ENCODE measurements at regions not wholly inside any gene's neighbourhood (a gene's known extent, or its start where the extent isn't known, plus 50 kb on each side); places are given as distances from the start of the nearest gene placed in this dataset.

DNA sequence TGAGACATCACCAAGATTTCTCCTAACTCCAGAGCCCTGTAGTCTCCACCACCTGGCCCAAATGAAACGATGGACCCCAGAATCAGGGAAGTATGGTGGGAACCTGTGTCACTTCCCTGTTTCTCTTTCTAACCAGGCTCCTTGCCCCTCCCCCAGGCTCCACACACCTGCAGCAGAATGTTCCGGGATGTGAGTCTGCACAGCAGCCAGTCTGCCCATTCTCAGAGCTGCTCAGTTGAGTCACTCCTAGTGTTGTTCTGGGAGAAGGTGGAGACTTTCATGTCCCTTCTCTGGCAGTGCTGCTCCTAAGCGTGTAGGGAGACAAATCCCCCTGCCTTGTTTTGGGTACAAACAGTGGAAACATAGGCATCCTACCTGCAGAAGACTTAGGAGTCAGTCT is 76.0 kb upstream of the XPA start:
- TF ChIP-seq, protein P1, sequence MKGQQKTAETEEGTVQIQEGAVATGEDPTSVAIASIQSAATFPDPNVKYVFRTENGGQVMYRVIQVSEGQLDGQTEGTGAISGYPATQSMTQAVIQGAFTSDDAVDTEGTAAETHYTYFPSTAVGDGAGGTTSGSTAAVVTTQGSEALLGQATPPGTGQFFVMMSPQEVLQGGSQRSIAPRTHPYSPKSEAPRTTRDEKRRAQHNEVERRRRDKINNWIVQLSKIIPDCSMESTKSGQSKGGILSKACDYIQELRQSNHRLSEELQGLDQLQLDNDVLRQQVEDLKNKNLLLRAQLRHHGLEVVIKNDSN (IDR thresholded peaks at IDR 0.05), result no peak
- TF ChIP-seq TCF12 (IDR thresholded peaks at IDR 0.05; ENCODE audit: low read depth) (no peak), NFIC (IDR thresholded peaks at IDR 0.05) (no peak), TAF1 (IDR thresholded peaks at IDR 0.05; ENCODE audit: low read depth) (no peak), CEBPB (IDR thresholded peaks at IDR 0.05) (no peak), RAD21 (IDR thresholded peaks at IDR 0.05; ENCODE audit: low read depth) (no peak), REST (IDR thresholded peaks at IDR 0.05; ENCODE audit: low read depth) (no peak), EGR1 (IDR thresholded peaks at IDR 0.05) (no peak), TEAD4 (IDR thresholded peaks at IDR 0.05) (no peak), YY1 (IDR thresholded peaks at IDR 0.05; ENCODE audit: low read depth) (no peak), FOXM1 (IDR thresholded peaks at IDR 0.05; ENCODE audit: borderline replicate concordance, low read depth) (no peak), EP300 (IDR thresholded peaks at IDR 0.05; ENCODE audit: borderline replicate concordance) (no peak), CREB1 (IDR thresholded peaks at IDR 0.05; ENCODE audit: low read depth) (no peak), ZBTB7A (IDR thresholded peaks at IDR 0.05; ENCODE audit: low read depth) (no peak)
- TF ChIP-seq, protein P2, sequence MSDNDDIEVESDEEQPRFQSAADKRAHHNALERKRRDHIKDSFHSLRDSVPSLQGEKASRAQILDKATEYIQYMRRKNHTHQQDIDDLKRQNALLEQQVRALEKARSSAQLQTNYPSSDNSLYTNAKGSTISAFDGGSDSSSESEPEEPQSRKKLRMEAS (IDR thresholded peaks at IDR 0.05), result no peak

DNA sequence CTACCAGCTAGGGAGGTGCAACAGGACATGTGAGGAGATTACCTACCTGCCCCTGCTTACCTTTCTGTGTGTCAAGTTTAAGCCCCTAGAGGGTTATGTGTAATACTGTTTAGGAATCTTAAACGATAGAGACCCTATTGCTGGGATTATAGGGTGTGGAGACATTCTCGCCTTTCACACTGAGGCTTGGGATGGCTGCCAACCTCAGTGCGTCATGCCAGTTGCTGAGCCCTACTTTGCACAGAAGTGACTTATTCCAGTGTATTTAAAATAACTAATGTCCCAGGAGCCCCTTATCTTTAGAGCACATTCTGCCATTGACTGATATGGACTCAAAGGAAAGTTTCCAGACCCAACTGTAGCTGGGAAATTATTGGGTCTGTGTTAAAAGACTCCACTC is 76.6 kb upstream of the XPA start:
- TF ChIP-seq NFIC (IDR thresholded peaks at IDR 0.05) (0 out of 2 replicates have a peak, but pooled peaks have one; percentile 21), RAD21 (IDR thresholded peaks at IDR 0.05; ENCODE audit: low read depth) (no peak)

DNA sequence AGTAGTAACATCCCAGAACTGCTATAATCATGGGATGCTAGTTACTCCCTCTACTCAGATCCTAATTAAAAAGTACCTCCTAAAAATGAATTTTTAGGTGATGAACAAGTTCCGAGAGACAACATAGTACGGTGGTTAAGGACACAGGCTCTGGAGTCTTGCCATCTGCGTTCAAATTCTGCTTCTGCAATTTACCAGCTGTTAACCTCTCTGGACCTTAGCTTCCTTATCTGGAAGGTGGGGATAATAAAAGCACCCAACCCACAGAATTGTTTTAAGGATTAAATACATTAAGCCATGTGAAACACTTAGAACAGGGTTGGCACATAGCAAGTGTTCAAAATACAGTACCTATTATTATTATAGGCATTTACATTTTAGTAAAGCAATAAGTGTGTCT is 77.5 kb upstream of the XPA start:
- TF ChIP-seq CEBPB (IDR thresholded peaks at IDR 0.05) (no peak), ZBTB7A (IDR thresholded peaks at IDR 0.05; ENCODE audit: low read depth) (no peak), TEAD4 (IDR thresholded peaks at IDR 0.05) (no peak), REST (IDR thresholded peaks at IDR 0.05; ENCODE audit: low read depth) (no peak), EP300 (IDR thresholded peaks at IDR 0.05; ENCODE audit: borderline replicate concordance) (no peak), RAD21 (IDR thresholded peaks at IDR 0.05; ENCODE audit: low read depth) (no peak), FOXM1 (IDR thresholded peaks at IDR 0.05; ENCODE audit: borderline replicate concordance, low read depth) (no peak), TCF12 (IDR thresholded peaks at IDR 0.05; ENCODE audit: low read depth) (no peak), TAF1 (IDR thresholded peaks at IDR 0.05; ENCODE audit: low read depth) (no peak), CREB1 (IDR thresholded peaks at IDR 0.05; ENCODE audit: low read depth) (no peak), EGR1 (IDR thresholded peaks at IDR 0.05) (no peak), NFIC (IDR thresholded peaks at IDR 0.05) (no peak), YY1 (IDR thresholded peaks at IDR 0.05; ENCODE audit: low read depth) (no peak)
- TF ChIP-seq, protein P2 (IDR thresholded peaks at IDR 0.05), result no peak
- TF ChIP-seq, protein P1 (IDR thresholded peaks at IDR 0.05), result no peak

GRCh38 chr9:97779608-97780007 is 73.4 kb upstream of the FOXE1 start:
- TF ChIP-seq CREB1 (IDR thresholded peaks at IDR 0.05; ENCODE audit: low read depth) (no peak), YY1 (IDR thresholded peaks at IDR 0.05; ENCODE audit: low read depth) (no peak), TAF1 (IDR thresholded peaks at IDR 0.05; ENCODE audit: low read depth) (no peak), TCF12 (IDR thresholded peaks at IDR 0.05; ENCODE audit: low read depth) (no peak), FOXM1 (IDR thresholded peaks at IDR 0.05; ENCODE audit: borderline replicate concordance, low read depth) (no peak), CEBPB (IDR thresholded peaks at IDR 0.05) (no peak), REST (IDR thresholded peaks at IDR 0.05; ENCODE audit: low read depth) (no peak), RAD21 (IDR thresholded peaks at IDR 0.05; ENCODE audit: low read depth) (no peak), EP300 (IDR thresholded peaks at IDR 0.05; ENCODE audit: borderline replicate concordance) (no peak), ZBTB7A (IDR thresholded peaks at IDR 0.05; ENCODE audit: low read depth) (no peak), TEAD4 (IDR thresholded peaks at IDR 0.05) (no peak), NFIC (IDR thresholded peaks at IDR 0.05) (no peak), EGR1 (IDR thresholded peaks at IDR 0.05) (no peak)
- TF ChIP-seq, protein P1 (IDR thresholded peaks at IDR 0.05), result no peak
- TF ChIP-seq, protein P2 (IDR thresholded peaks at IDR 0.05), result no peak
